ENCODE measurements at regions not wholly inside any gene's neighbourhood (a gene's known extent, or its start where the extent isn't known, plus 50 kb on each side); places are given as distances from the start of the nearest gene placed in this dataset.

DNA sequence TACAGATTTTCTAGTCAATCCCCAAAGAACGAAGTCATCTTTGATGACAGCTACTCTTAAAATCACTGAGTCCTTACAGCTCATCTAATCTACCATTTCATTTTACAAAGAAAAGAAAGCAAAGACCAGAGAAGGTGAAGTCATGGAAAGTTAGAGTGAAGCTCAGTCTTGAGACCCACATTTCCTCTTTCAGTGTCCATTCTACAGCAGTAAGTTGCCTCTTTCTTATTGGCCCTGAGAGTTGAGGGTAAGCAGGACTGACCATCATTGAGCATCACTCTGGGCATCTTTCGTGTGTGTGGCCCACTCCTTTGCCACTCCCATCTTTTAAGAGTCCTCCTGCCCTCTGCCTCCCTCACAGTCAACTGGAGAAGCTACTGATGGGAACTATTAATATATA lies 251.8 kb upstream of the NR4A3 start:
- FAIRE-seq (no peak), DNase-seq (no peak)
- Histone ChIP-seq H3K9me3 (ENCODE audit: control insufficient read depth in 2 of 3, insufficient read depth in 1 of 3, low read length in 3 of 3) (no peaks in the 10 kb centered on the region), H3K4me1 (ENCODE audit: control insufficient read depth in 2 of 3, insufficient read depth in 2 of 3, low read depth in 1 of 3, low read length in 3 of 3) (no peaks in the 10 kb centered on the region), H3K36me3 (ENCODE audit: control insufficient read depth in 2 of 3, insufficient read depth in 3 of 3, low read length in 3 of 3) (no peaks in the 10 kb centered on the region), H3K4me3 (ENCODE audit: low read length in 3 of 3) (no peak overlapping the region), H3K27ac (ENCODE audit: low read depth in 2 of 2, low read length in 2 of 2) (no peak overlapping the region), H3K9ac (ENCODE audit: low read length in 3 of 3) (no peak overlapping the region), H3K27me3 (ENCODE audit: control insufficient read depth, insufficient read depth, low read length) (no peaks in the 10 kb centered on the region)
- intact Hi-C loops (cut with DNase I) = no loop called here
- TF ChIP-seq, protein P1, sequence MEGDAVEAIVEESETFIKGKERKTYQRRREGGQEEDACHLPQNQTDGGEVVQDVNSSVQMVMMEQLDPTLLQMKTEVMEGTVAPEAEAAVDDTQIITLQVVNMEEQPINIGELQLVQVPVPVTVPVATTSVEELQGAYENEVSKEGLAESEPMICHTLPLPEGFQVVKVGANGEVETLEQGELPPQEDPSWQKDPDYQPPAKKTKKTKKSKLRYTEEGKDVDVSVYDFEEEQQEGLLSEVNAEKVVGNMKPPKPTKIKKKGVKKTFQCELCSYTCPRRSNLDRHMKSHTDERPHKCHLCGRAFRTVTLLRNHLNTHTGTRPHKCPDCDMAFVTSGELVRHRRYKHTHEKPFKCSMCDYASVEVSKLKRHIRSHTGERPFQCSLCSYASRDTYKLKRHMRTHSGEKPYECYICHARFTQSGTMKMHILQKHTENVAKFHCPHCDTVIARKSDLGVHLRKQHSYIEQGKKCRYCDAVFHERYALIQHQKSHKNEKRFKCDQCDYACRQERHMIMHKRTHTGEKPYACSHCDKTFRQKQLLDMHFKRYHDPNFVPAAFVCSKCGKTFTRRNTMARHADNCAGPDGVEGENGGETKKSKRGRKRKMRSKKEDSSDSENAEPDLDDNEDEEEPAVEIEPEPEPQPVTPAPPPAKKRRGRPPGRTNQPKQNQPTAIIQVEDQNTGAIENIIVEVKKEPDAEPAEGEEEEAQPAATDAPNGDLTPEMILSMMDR (IDR thresholded peaks at IDR 0.05; ENCODE audit: borderline replicate concordance, extremely low read depth, insufficient read depth) = no peak

DNA sequence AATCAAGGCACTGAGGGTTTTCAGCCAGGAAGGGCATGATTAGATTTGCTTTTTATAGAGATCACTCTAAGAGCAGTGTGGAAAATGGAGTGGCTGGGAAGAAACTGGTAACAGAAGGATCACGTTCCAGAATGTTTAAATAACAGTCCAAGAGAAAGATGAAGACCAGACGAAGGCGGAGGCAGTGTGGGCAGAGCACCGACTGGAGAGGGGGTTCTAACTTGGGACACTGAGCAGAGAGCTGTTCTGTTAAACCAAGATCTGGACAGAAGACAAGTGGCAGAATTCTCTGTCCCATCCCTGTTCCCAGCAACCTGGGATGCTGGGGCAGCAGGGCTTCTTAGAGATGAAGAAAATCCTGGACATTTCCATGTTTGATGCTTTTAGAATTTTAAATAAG lies 249.1 kb upstream of the NR4A3 start:
- TF ChIP-seq, protein P1 (IDR thresholded peaks at IDR 0.05; ENCODE audit: borderline replicate concordance, extremely low read depth, insufficient read depth) = no peak
- H3K27me3 ChIP-seq (ENCODE audit: control insufficient read depth, insufficient read depth, low read length) = no peaks in the 10 kb centered on the region
- no peaks in the 10 kb centered on the region for H3K4me1 ChIP-seq (ENCODE audit: control insufficient read depth in 2 of 3, insufficient read depth in 2 of 3, low read depth in 1 of 3, low read length in 3 of 3)
- no peak overlapping the region for H3K9ac ChIP-seq (ENCODE audit: low read length in 3 of 3)
- DNase-seq (no peak), FAIRE-seq (no peak)
- no peak overlapping the region for H3K27ac ChIP-seq (ENCODE audit: low read depth in 2 of 2, low read length in 2 of 2)
- H3K36me3 ChIP-seq (ENCODE audit: control insufficient read depth in 2 of 3, insufficient read depth in 3 of 3, low read length in 3 of 3) = no peaks in the 10 kb centered on the region
- no peak overlapping the region for H3K4me3 ChIP-seq (ENCODE audit: low read length in 3 of 3)
- intact Hi-C loops (cut with DNase I) = no loop called here
- H3K9me3 ChIP-seq (ENCODE audit: control insufficient read depth in 2 of 3, insufficient read depth in 1 of 3, low read length in 3 of 3) = no peaks in the 10 kb centered on the region

DNA sequence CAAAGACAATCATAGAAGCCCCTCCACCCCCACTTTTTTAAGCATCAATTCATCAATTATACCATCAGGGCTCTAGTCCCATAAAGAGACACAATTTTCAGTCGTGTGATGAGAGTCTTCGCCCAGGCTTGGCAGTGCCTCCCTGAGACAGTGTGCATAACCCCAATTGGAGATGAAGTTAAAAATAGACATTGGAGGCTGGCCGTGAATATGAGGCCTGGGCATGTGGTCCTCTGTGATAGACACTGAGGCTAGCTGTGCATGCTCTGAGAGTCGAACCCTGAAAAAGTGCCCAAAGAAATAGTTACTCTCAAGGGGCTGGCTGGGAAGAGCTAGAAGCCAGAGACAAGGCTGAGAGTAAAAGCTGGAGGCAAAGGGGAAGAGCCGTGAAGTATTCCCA lies 248.6 kb upstream of the NR4A3 start:
- FAIRE-seq (no peak), DNase-seq (no peak)
- H3K27me3 ChIP-seq (ENCODE audit: control insufficient read depth, insufficient read depth, low read length) = no peaks in the 10 kb centered on the region
- no peaks in the 10 kb centered on the region for H3K4me1 ChIP-seq (ENCODE audit: control insufficient read depth in 2 of 3, insufficient read depth in 2 of 3, low read depth in 1 of 3, low read length in 3 of 3)
- TF ChIP-seq, protein P1 (IDR thresholded peaks at IDR 0.05; ENCODE audit: borderline replicate concordance, extremely low read depth, insufficient read depth) = no peak
- no peaks in the 10 kb centered on the region for H3K9me3 ChIP-seq (ENCODE audit: control insufficient read depth in 2 of 3, insufficient read depth in 1 of 3, low read length in 3 of 3)
- H3K4me3 ChIP-seq (ENCODE audit: low read length in 3 of 3) = no peak overlapping the region
- intact Hi-C loops (cut with DNase I) = no loop called here
- H3K36me3 ChIP-seq (ENCODE audit: control insufficient read depth in 2 of 3, insufficient read depth in 3 of 3, low read length in 3 of 3) = no peaks in the 10 kb centered on the region
- H3K9ac ChIP-seq (ENCODE audit: low read length in 3 of 3) = no peak overlapping the region
- no peak overlapping the region for H3K27ac ChIP-seq (ENCODE audit: low read depth in 2 of 2, low read length in 2 of 2)

DNA sequence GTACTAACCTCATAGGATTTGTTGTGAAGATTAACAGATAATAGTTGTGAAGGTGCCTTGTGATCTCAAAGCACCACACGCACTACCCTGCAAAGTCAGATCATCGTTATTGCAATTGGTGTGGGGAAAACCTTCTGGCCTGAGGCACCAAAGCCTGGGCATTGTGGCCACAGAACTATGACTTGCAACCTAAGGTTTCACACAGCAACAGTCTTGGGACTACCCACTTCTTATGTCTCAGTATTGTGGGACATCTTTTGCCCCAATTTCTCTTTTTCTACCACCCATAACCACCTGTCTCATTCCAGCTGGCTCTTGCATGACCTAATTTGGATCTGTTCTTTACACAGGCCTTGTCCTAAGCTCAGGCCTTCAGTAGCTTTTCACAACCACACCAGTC lies 247.8 kb upstream of the NR4A3 start:
- no peaks in the 10 kb centered on the region for H3K9me3 ChIP-seq (ENCODE audit: control insufficient read depth in 2 of 3, insufficient read depth in 1 of 3, low read length in 3 of 3)

More for the DNA sequence above, 247.8 kb upstream of the NR4A3 start:
- H3K9ac ChIP-seq (ENCODE audit: low read length in 3 of 3) = no peak overlapping the region
- TF ChIP-seq, protein P1 (IDR thresholded peaks at IDR 0.05; ENCODE audit: borderline replicate concordance, extremely low read depth, insufficient read depth) = no peak
- H3K36me3 ChIP-seq (ENCODE audit: control insufficient read depth in 2 of 3, insufficient read depth in 3 of 3, low read length in 3 of 3) = no peaks in the 10 kb centered on the region
- H3K27me3 ChIP-seq (ENCODE audit: control insufficient read depth, insufficient read depth, low read length) = no peaks in the 10 kb centered on the region
- H3K27ac ChIP-seq (ENCODE audit: low read depth in 2 of 2, low read length in 2 of 2) = no peak overlapping the region
- H3K4me1 ChIP-seq (ENCODE audit: control insufficient read depth in 2 of 3, insufficient read depth in 2 of 3, low read depth in 1 of 3, low read length in 3 of 3) = no peaks in the 10 kb centered on the region
- H3K4me3 ChIP-seq (ENCODE audit: low read length in 3 of 3) = no peak overlapping the region
- DNase-seq = no peak
- intact Hi-C loops (cut with DNase I) = no loop called here
- FAIRE-seq = no peak

Measured in kidney (tissue), 13 donors.